Parathyroid adenoma (tissue), 2 donors: ENCODE measurements at regions not wholly inside any gene's neighbourhood (a gene's known extent, or its start where the extent isn't known, plus 50 kb on each side); places are given as distances from the start of the nearest gene placed in this dataset.

Source experiments
- H2AFZ ChIP-seq: fragments of 300-600 bp; sonication (generic); one replicate; pipeline ENCODE4 v1.7.0; 2017; ENCODE audit warnings: antibody characterized with exemption, mild to moderate bottlenecking
- H3K27ac ChIP-seq: fragments of 300-600 bp; sonication (generic); one replicate; pipeline ENCODE4 v1.7.0; 2017
- H3K27me3 ChIP-seq: fragments of 300-600 bp; sonication (generic); one replicate; pipeline ENCODE4 v1.7.0; 2017; ENCODE audit warnings: low read length; ENCODE audit not compliant: control insufficient read depth, insufficient read depth
- H3K36me3 ChIP-seq: fragments of 300-600 bp; sonication (generic); one replicate; pipeline ENCODE4 v1.7.0; 2017; ENCODE audit warnings: low read length; ENCODE audit not compliant: control insufficient read depth, insufficient read depth
- H3K4me1 ChIP-seq: fragments of 300-600 bp; sonication (generic); one replicate; pipeline ENCODE4 v1.7.0; 2017; ENCODE audit warnings: control low read depth
- H3K4me2 ChIP-seq: fragments of 300-600 bp; sonication (generic); one replicate; pipeline ENCODE4 v1.7.0; 2017; ENCODE audit warnings: low read length
- H3K4me3 ChIP-seq: fragments of 300-600 bp; sonication (generic); one replicate; pipeline ENCODE4 v1.7.0; 2017; ENCODE audit warnings: low read depth, low read length
- H3K79me2 ChIP-seq: fragments of 300-600 bp; sonication (generic); one replicate; pipeline ENCODE4 v1.7.0; 2017; ENCODE audit warnings: control low read depth
- H3K9ac ChIP-seq: fragments of 300-600 bp; sonication (generic); one replicate; pipeline ENCODE4 v1.7.0; 2017; ENCODE audit warnings: mild to moderate bottlenecking
- H3K9me3 ChIP-seq: fragments of 300-600 bp; sonication (generic); one replicate; pipeline ENCODE4 v1.7.0; 2017; ENCODE audit warnings: low read length; ENCODE audit not compliant: control insufficient read depth
- TF ChIP-seq, protein P1 (sequence below): fragments of 300-600 bp; sonication (generic); IDR thresholded peaks from one replicate; pipeline ENCODE4 v1.7.0; 2017; ENCODE audit warnings: antibody characterized with exemption, mild to moderate bottlenecking
- donor health status: primary hyperparathyroidism.

GRCh38 chr12:98328467-98328866 is 186.9 kb upstream of the TMPO start:
- Histone ChIP-seq H3K36me3 (no peaks in the 10 kb centered on the region), H3K27me3 (no peaks in the 10 kb centered on the region), H3K4me3 (no peak overlapping the region), H3K9me3 (no peaks in the 10 kb centered on the region), H3K27ac (no peak overlapping the region), H3K9ac (no peak overlapping the region), H3K4me2 (no peak overlapping the region), H2AFZ (no peak overlapping the region), H3K4me1 (no peaks in the 10 kb centered on the region), H3K79me2 (no peaks in the 10 kb centered on the region)
- TF ChIP-seq, protein P1, sequence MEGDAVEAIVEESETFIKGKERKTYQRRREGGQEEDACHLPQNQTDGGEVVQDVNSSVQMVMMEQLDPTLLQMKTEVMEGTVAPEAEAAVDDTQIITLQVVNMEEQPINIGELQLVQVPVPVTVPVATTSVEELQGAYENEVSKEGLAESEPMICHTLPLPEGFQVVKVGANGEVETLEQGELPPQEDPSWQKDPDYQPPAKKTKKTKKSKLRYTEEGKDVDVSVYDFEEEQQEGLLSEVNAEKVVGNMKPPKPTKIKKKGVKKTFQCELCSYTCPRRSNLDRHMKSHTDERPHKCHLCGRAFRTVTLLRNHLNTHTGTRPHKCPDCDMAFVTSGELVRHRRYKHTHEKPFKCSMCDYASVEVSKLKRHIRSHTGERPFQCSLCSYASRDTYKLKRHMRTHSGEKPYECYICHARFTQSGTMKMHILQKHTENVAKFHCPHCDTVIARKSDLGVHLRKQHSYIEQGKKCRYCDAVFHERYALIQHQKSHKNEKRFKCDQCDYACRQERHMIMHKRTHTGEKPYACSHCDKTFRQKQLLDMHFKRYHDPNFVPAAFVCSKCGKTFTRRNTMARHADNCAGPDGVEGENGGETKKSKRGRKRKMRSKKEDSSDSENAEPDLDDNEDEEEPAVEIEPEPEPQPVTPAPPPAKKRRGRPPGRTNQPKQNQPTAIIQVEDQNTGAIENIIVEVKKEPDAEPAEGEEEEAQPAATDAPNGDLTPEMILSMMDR = no peak

DNA sequence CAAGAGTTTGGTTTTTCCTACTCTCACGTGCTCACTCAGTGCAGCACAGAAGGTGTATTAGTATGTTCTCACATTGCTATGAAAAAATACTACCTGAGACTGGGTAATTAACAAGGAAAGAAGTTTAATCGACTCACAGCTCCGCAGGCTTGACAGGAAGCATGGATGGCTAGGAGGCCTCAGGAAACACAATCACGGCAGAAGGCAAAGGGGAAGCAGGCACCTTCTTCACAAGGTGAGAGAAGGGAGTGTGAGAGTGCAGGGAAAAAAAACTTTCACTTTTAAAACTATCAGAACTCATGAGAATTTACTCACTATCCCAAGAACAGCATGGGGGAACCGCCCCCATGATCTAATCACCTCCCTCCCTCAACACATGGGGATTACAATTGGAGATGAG is 185.8 kb upstream of the TMPO start:
- H3K27me3 ChIP-seq = no peaks in the 10 kb centered on the region
- H3K4me2 ChIP-seq = no peak overlapping the region
- no peaks in the 10 kb centered on the region for H3K4me1 ChIP-seq
- no peak overlapping the region for H3K27ac ChIP-seq
- TF ChIP-seq, protein P1 = no peak
- no peaks in the 10 kb centered on the region for H3K36me3 ChIP-seq
- H3K9me3 ChIP-seq = no peaks in the 10 kb centered on the region
- H3K79me2 ChIP-seq = no peaks in the 10 kb centered on the region
- H3K9ac ChIP-seq = no peak overlapping the region
- no peak overlapping the region for H3K4me3 ChIP-seq
- H2AFZ ChIP-seq = no peak overlapping the region

DNA sequence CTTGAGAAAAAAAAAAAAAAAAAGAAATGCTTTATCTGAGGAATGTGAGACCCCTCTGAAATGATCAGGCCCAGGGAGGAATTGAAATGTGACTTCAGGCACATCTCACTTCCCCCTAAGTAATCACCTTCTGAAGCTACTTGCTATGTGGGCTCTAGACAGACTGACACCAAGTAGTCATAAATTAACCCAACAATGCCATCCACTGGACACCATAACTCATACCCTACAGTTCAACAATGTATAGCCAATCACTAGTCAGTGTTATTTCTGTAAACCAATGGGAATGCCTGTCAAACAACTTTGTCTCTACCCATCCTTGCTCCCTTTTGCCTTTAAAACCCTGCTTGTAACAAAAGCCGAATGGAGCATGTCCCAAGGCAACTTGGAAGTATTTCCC is 182.7 kb upstream of the TMPO start:
- TF ChIP-seq, protein P1 = no peak
- H2AFZ ChIP-seq = no peak overlapping the region
- H3K36me3 ChIP-seq = no peaks in the 10 kb centered on the region
- no peak overlapping the region for H3K9ac ChIP-seq
- H3K4me2 ChIP-seq = no peak overlapping the region
- no peaks in the 10 kb centered on the region for H3K79me2 ChIP-seq
- H3K9me3 ChIP-seq = no peaks in the 10 kb centered on the region
- H3K4me1 ChIP-seq = no peaks in the 10 kb centered on the region
- no peak overlapping the region for H3K27ac ChIP-seq
- no peaks in the 10 kb centered on the region for H3K27me3 ChIP-seq
- H3K4me3 ChIP-seq = no peak overlapping the region

DNA sequence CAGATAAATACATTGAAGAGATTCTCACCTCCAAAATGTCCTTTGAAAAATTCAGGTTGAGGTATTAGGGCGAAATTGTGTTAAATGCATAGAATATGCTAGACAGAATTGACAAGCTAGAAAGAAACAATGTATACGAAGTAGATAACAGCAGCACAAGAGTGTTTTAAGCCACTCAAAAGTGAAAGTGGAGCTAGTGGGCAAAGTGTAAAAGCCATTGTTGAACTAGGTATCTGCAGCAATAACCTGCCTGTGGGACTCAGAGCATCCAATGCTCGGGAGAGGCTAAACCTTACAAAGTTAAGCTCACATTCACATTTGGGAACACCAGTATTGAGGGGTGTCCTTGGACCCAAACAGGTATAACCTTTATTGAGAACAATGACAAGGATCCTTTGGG is 180.6 kb upstream of the TMPO start:
- no peak overlapping the region for H3K27ac ChIP-seq
- H3K79me2 ChIP-seq = no peaks in the 10 kb centered on the region
- H3K27me3 ChIP-seq = no peaks in the 10 kb centered on the region
- H3K36me3 ChIP-seq = no peaks in the 10 kb centered on the region
- no peak overlapping the region for H2AFZ ChIP-seq
- H3K9ac ChIP-seq = no peak overlapping the region
- H3K4me3 ChIP-seq = no peak overlapping the region
- no peaks in the 10 kb centered on the region for H3K4me1 ChIP-seq
- H3K9me3 ChIP-seq = no peaks in the 10 kb centered on the region
- no peak overlapping the region for H3K4me2 ChIP-seq
- TF ChIP-seq, protein P1 = no peak

DNA sequence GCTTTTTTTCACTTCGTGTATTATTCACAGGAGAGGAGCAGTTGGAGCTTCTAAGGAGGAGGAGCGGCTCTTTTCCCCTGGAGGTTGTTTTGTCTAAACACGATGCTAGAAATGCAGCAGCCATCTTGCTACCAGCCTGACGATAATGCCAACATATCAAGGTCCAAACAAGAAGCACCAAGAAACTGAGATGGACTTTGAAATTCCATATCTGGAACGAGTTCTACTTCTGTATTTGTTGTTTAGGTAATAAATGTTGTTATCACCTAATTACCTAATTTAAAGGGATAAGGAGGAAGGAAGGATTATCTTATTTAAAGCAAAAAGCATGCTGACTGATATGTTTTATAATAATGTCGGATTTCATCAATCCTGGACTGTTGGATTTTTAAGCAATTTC is 174.4 kb upstream of the TMPO start:
- no peaks in the 10 kb centered on the region for H3K36me3 ChIP-seq
- H3K27me3 ChIP-seq = no peaks in the 10 kb centered on the region
- no peaks in the 10 kb centered on the region for H3K79me2 ChIP-seq
- no peak overlapping the region for H3K4me3 ChIP-seq
- peaks cover 2% of the 10 kb centered on the region for H3K4me1 ChIP-seq
- H3K4me2 ChIP-seq = no peak overlapping the region
- H3K9me3 ChIP-seq = no peaks in the 10 kb centered on the region
- TF ChIP-seq, protein P1 = no peak
- H2AFZ ChIP-seq = no peak overlapping the region
- no peak overlapping the region for H3K9ac ChIP-seq
- no peak overlapping the region for H3K27ac ChIP-seq
